EH (cell line): ENCODE measurements at regions not wholly inside any gene's neighbourhood (a gene's known extent, or its start where the extent isn't known, plus 50 kb on each side); places are given as distances from the start of the nearest gene placed in this dataset.
A peak's percentile ranks its signal among the peaks of the same experiment; 100 is the strongest.
"Not testable (repeated sequence)": the region's sequence is repeated elsewhere in the genome, so short reads cannot be mapped to it uniquely, and the experiment has no call there.

Experiments used
- DNase-seq: peaks from one replicate; pipeline ENCODE4 v3.0.0-alpha.2; 2015; ENCODE audit warnings: low read depth

GRCh38 chr1:96424877-96425276 is 296.7 kb upstream of the PTBP2 start:
- no peak for DNase-seq

GRCh38 chr1:96425382-96426129 is 296.0 kb upstream of the PTBP2 start:
- DNase-seq = no peak

DNA sequence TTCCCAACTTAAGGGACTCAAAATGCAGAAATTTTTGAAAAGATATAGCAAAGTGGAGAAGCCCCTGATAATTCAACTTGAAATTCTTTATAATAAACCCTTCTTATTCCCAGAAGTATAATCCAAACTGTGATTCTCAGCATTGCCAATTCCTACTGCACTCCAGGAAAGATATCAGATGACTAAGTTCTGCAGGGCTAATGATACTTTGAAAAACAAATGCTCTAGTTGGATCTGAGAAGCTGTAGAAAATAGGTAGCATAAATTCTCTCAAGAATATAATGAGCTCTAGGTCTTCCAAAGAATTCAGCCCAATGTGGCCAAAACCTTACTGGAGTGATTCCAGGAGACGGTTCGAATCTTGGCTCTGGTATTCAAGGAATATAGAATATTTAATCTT is 294.0 kb upstream of the PTBP2 start:
- DNase-seq = no peak

- no peak for DNase-seq
These were observed 276.3 kb upstream of the PTBP2 start for GRCh38 chr1:96445302-96445701.

GRCh38 chr1:96464066-96464465 is 257.5 kb upstream of the PTBP2 start:
- DNase-seq = no peak

DNA sequence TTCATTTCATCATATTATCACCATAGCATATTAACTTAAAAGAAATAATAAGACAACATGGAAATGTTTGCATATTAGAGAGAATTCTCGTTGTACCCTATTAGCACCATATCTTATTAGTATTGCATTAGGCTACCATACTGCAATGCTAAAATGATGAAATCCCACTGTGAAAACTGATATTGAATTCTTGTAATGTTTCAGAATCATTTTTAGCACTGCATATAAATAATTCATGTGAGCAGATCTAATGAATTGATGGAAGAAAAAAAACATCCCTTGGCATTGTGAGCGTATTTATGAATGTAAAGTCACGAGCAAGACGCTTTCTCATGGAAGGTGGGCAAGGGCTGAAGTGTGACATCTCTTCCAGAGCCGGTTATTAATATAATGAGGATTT is 257.1 kb upstream of the PTBP2 start:
- DNase-seq = no peak

GRCh38 chr1:96464991-96465390 is 256.6 kb upstream of the PTBP2 start:
- DNase-seq = no peak

- no peak for DNase-seq
These were observed 256.1 kb upstream of the PTBP2 start for GRCh38 chr1:96465441-96465840.

DNA sequence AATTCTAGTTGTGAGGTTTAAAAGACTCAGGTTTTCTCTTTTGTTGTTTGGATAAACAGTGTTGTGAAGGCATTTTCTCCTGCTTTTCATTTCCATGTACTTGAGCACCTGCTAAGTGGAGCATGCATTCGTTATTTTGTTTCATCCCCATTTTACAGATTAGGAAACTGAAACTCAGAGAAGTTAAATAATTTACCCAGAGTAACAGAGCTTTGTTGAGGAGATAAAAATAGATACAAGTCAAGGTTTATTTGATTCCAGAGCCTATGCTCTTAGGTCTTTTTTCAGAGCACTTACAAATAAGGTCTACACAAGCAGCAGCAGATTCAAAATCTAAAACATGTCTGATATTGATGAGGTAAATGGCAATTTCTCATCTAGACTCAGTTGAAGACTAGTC is 254.7 kb upstream of the PTBP2 start:
- DNase-seq = no peak

DNA sequence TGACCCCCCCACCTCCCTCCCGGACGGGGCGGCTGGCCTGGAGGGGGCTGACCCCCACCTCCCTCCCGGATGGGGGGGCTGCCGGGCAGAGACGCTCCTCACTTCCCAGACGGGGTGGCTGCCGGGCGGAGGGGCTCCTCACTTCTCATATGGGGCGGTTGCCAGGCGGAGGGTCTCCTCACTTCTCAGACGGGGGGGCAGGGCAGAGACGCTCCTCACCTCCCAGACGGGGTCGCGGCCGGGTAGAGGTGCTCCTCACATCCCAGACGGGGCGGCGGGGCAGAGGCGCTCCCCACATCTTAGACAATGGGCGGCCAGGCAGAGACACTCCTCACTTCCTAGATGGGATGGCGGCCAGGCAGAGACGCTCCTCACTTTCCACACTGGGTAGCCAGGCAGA is 251.9 kb upstream of the PTBP2 start:
- DNase-seq = not testable (repeated sequence)

- DNase-seq = peak; percentile 0
These were observed 249.1 kb upstream of the PTBP2 start for GRCh38 chr1:96472471-96472870.

DNA sequence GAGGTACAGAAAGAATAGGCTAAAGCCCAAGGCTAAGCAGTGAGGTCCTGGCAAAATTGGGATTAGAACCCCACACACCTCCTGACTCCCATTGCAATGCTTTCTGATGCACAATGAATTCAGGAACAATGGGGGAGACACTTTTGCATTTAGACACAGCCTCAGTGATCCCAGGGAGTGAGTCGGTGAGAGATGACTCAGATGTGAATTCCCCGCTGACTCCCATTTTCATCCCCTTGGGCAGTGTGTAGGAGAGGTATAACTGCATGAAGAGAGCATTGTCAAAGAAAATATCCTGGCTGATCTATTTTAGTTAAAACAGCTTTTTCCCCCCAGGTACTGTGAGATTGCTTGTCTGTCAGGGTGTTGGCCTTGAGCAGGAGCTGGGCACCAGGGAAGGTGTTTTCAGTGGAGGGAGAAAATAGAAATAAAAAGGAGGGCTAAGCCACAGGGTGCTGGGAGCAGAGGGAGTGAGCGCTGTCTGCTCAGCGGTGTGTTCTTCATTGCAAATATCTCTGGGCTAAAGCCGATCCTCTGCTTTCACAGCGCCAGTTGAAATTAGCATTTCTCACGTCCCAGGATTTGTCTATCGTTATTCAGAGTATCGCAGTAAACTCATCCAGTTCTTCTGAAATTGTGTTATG is 247.7 kb upstream of the PTBP2 start:
- DNase-seq = peak; percentile 6

DNA sequence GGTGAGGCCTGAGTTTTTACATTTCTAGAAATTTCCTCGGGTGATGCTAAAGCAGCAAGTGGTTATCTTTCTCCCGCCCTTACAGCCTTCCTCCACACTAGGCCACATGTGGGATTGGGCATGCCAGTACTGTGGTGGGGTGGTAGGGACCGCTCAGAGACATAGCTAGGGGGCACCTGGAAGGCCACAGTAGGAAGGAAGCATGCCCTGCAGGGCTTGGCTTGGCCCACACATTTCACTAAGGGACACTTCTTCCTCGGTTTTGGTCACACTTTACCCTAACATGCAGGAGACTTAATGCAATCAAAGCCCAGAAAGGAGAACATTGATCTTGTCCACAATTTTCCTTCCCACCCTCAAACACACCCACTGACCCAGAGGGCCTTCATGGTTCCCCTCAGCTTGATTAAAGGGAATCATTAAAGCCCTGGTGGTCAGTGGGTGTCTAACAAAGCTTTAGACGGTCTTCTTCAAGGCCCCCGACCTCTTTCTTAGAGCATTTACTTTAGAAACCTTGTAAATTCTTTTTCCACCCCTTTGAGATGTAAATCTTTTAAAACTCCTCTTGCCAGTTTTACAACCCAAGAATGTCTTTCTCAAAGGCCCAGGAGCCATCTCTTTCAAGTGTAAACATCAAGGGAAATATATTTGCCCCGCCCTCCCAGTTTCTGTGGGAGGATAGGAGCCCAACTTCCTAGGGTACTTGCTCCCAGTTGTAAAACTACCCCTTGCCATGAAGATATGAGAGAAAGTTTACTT is 246.4 kb upstream of the PTBP2 start:
- no peak for DNase-seq

DNA sequence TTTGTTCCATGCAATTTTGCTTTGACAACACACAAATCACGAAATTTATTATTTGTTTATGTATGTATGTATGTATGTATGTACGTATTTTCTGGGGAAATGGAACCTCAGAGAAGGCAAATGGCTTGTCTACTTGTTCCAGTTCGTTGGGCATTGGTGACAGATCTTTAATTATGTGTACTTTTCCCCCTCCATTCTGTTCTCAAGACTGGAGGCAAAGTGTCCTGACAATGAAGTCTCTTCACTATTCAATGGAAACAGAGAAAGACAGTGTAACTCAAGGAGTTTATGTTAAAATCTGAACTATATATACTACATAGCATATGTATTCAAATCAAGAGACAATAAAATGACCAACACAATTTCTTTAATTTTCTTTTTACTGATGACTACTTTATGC is 245.7 kb upstream of the PTBP2 start:
- DNase-seq = no peak

- no peak for DNase-seq
These were observed 243.4 kb upstream of the PTBP2 start for GRCh38 chr1:96478228-96478627.

DNA sequence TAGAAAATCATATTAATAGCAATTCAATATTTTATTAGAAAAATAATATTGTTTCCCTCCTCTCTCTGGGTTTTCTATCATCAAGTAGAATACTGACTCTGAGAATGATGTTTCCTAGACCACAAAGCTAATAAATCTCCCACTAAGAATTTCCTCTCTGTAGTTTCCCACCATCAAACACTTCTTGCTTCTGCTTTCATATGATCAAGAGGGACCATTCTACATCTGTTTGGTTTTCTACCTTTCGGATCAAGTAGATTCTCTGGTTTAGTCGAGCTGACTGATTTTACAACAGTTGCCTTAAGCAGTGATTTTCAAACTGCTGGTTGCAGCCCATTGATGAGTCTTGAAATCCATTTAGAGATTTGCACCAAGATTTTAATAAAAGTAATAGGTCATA is 240.2 kb upstream of the PTBP2 start:
- no peak for DNase-seq

DNA sequence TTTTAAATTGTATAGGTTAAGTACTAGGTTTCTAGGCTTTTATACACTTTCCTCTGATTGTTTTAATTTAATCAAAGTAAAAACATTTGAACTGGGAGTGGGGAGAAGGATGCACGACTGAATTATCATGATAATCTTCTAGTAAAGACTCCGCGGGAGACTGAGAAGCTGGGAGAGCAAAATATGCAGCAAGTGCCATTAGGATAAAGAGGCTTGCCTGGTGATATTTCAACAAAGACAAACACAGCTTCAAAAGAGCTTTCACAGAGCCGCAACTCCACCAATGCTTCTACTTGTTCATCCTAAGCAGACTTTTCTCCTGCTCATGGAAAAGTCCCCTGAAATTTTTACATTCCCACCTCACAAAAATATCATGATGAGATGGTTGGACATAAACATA is 239.0 kb upstream of the PTBP2 start:
- DNase-seq = no peak

GRCh38 chr1:96487394-96487793 is 234.2 kb upstream of the PTBP2 start:
- no peak for DNase-seq

- no peak for DNase-seq
These were observed 233.6 kb upstream of the PTBP2 start for GRCh38 chr1:96487971-96488370.

- no peak for DNase-seq
These were observed 232.8 kb upstream of the PTBP2 start for GRCh38 chr1:96488777-96489176.

- DNase-seq = no peak
These were observed 229.3 kb upstream of the PTBP2 start for GRCh38 chr1:96492236-96492635.

- no peak for DNase-seq
These were observed 222.7 kb upstream of the PTBP2 start for GRCh38 chr1:96498744-96499340.

GRCh38 chr1:96508233-96508632 is 213.4 kb upstream of the PTBP2 start:
- no peak for DNase-seq
